ENCODE measurements at regions not wholly inside any gene's neighbourhood (a gene's known extent, or its start where the extent isn't known, plus 50 kb on each side); places are given as distances from the start of the nearest gene placed in this dataset.

GRCh38 chr10:56109454-56109853, 251.6 kb downstream of the ZWINT start:
- no peak for TF ChIP-seq CTCF (IDR thresholded peaks at IDR 0.05; ENCODE audit: low read length)
- no peak for TF ChIP-seq EZH2 (optimal IDR thresholded peaks at IDR 0.05; ENCODE audit: low read depth, low read length)
